Mesothelial cell of epicardium (in vitro differentiated cells): ENCODE measurements at regions not wholly inside any gene's neighbourhood (a gene's known extent, or its start where the extent isn't known, plus 50 kb on each side); places are given as distances from the start of the nearest gene placed in this dataset.

Experiments used
- DNase-seq, 2 experiments: peaks; one replicate each; pipeline ENCODE4 v3.0.0; 2021; ENCODE audit warnings: low spot score in 2 of 2; ENCODE audit not compliant: unreplicated experiment in 2 of 2
- H3K27ac Mint-ChIP-seq: 2 replicates; pipeline ENCODE4 v1.8.0; 2021; ENCODE audit warnings: mixed read lengths
- H3K27me3 Mint-ChIP-seq: 2 replicates; pipeline ENCODE4 v1.8.0; 2021; ENCODE audit warnings: low read depth, mixed read lengths
- H3K36me3 Mint-ChIP-seq: 2 replicates; pipeline ENCODE4 v1.8.0; 2021; ENCODE audit warnings: mixed read lengths
- H3K4me1 Mint-ChIP-seq: 2 replicates; pipeline ENCODE4 v1.8.0; 2021; ENCODE audit warnings: mixed read lengths
- H3K4me3 Mint-ChIP-seq: 2 replicates; pipeline ENCODE4 v1.8.0; 2021; ENCODE audit warnings: mild to moderate bottlenecking, moderate library complexity, mixed read lengths
- H3K9me3 Mint-ChIP-seq: 2 replicates; pipeline ENCODE4 v1.8.0; 2021; ENCODE audit warnings: mixed read lengths
- TF ChIP-seq, protein P1 (sequence below): fragments of 200-600 bp; sonication (generic); IDR thresholded peaks from one replicate; pipeline ENCODE4 v1.5.0; 2021; ENCODE audit warnings: antibody characterized with exemption; ENCODE audit not compliant: unreplicated experiment

DNA sequence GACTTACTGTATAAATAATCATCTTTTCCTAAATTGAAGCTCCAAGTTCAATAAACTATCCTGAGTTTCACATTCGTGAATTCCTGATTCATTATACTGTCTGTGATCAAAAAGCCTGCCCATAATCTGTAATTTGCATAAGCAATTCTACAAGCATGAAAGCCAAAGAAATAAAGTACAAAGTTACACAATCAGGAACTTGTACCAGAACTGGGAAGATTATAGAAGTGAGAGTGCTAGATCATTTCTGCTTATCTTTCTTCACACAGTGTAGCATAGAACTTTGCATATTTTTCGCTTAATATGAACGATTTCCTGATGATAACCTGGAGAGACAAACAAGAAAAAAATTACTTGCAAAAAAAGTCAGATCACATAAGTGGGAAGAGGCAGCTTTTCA is 308.2 kb downstream of the C12orf50 start:
- H3K9me3 Mint-ChIP-seq: peaks cover 24% of the 10 kb centered on the region
- TF ChIP-seq, protein P1, sequence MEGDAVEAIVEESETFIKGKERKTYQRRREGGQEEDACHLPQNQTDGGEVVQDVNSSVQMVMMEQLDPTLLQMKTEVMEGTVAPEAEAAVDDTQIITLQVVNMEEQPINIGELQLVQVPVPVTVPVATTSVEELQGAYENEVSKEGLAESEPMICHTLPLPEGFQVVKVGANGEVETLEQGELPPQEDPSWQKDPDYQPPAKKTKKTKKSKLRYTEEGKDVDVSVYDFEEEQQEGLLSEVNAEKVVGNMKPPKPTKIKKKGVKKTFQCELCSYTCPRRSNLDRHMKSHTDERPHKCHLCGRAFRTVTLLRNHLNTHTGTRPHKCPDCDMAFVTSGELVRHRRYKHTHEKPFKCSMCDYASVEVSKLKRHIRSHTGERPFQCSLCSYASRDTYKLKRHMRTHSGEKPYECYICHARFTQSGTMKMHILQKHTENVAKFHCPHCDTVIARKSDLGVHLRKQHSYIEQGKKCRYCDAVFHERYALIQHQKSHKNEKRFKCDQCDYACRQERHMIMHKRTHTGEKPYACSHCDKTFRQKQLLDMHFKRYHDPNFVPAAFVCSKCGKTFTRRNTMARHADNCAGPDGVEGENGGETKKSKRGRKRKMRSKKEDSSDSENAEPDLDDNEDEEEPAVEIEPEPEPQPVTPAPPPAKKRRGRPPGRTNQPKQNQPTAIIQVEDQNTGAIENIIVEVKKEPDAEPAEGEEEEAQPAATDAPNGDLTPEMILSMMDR: no peak
- no peaks in the 10 kb centered on the region for H3K4me1 Mint-ChIP-seq
- no peaks in the 10 kb centered on the region for H3K36me3 Mint-ChIP-seq
- H3K27me3 Mint-ChIP-seq: no peaks in the 10 kb centered on the region
- H3K4me3 Mint-ChIP-seq: no peak overlapping the region
- DNase-seq: no peak
- no peak overlapping the region for H3K27ac Mint-ChIP-seq

DNA sequence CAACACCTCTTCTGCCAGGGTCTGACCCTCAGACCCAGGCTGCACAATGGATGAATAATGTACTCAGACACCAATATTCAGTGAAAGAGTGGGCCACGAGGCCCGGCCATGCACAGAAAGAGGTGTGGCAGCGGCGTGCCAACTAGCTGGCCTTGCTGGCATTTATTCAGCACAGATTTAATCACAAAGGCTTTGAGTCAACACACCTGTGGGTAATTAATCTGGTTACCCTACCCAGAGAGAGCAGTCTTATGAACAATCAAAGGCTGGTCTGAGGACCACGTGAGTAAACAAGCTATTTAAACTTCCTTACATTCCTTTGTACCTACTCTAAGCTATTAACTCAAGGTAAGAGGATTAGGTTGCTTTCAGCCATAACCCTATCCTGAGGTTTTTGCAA is 324.8 kb downstream of the C12orf50 start:
- peaks cover 9% of the 10 kb centered on the region for H3K36me3 Mint-ChIP-seq
- TF ChIP-seq, protein P1: no peak
- no peaks in the 10 kb centered on the region for H3K4me1 Mint-ChIP-seq
- H3K4me3 Mint-ChIP-seq: no peak overlapping the region
- no peak overlapping the region for H3K27ac Mint-ChIP-seq
- peaks cover 48% of the 10 kb centered on the region for H3K9me3 Mint-ChIP-seq
- no peaks in the 10 kb centered on the region for H3K27me3 Mint-ChIP-seq
- DNase-seq: no peak

DNA sequence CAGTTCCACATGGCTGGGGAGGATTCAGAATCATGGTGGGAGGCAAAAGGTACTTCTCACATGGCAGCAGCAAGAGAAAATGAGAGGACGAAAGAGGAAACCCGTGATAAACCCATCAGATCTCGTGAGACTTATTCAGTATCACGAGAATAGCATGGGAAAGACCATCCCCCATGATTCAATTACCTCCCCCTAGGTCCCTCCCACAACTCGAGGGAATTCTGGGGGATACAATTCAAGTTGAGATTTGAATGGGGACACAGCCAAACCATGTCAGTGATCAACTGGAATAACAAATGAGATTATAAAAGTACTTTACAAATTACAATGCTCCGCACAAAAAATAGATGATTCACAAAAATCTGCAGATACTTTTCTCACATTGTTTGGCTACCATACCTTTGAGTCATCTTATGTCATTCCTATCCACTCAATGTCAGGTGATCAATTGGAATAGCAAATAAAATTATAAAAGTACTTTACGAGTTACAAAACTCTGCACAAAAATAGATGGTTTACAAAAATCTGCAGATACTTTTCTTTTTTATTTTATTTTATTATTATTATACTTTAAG is 338.9 kb downstream of the C12orf50 start:
- Mint-ChIP-seq H3K4me3 (no peak overlapping the region), H3K27ac (no peak overlapping the region), H3K27me3 (no peaks in the 10 kb centered on the region), H3K4me1 (peaks cover 15% of the 10 kb centered on the region), H3K36me3 (no peaks in the 10 kb centered on the region), H3K9me3 (peaks cover 7% of the 10 kb centered on the region)
- no peak for DNase-seq
- TF ChIP-seq, protein P1: no peak

- H3K27ac Mint-ChIP-seq: no peak overlapping the region
- TF ChIP-seq, protein P1: no peak
- H3K4me1 Mint-ChIP-seq: peaks cover 15% of the 10 kb centered on the region
- peaks cover 7% of the 10 kb centered on the region for H3K9me3 Mint-ChIP-seq
- H3K4me3 Mint-ChIP-seq: no peak overlapping the region
- no peak for DNase-seq
- no peaks in the 10 kb centered on the region for H3K36me3 Mint-ChIP-seq
- H3K27me3 Mint-ChIP-seq: no peaks in the 10 kb centered on the region
Observed at GRCh38 chr12:87689196-87689595, 340.0 kb downstream of the C12orf50 start.

DNA sequence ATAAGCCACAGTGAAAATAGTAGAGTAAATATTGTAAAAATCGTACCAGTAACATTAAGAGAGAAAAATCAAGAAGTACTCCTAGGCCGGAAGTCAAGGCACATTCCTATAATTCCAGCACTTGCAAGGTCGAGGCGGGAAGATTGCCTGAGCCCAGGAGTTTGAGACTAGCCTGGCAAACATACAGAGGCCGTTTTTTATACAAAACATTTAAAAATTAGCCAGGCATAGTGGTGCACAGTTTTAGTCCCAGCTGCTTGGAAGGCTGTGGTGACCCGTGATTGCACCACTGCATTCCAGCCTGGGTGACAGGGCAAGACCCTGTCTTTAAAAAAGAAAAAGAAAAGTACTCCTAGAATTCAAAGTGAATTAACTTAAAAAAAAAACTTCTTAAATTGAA is 341.8 kb downstream of the C12orf50 start:
- no peak for DNase-seq
- H3K4me1 Mint-ChIP-seq: peaks cover 15% of the 10 kb centered on the region
- H3K36me3 Mint-ChIP-seq: no peaks in the 10 kb centered on the region
- H3K9me3 Mint-ChIP-seq: peaks cover 4% of the 10 kb centered on the region
- H3K4me3 Mint-ChIP-seq: no peak overlapping the region
- peak overlapping the region; percentile 80 for H3K27ac Mint-ChIP-seq
- TF ChIP-seq, protein P1: no peak
- H3K27me3 Mint-ChIP-seq: no peaks in the 10 kb centered on the region

DNA sequence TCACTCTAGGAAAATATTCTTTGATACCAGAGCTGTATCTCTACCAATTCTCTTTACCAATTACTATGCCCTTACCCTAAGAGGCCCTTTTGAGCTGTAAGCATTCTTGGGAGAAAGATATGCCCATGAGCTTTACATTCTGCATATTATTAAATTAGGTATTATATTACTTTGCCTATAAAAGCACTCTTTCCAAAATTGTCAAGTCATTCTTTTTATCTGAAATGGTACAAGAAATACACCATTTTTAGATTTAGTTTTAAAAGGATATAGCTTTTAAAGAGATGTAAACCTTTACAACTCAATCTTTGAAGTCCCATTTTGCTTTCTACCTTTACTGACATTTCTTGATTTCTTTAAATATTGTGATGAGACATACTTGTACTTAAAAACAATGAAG is 343.5 kb downstream of the C12orf50 start:
- Mint-ChIP-seq H3K9me3 (peaks cover 4% of the 10 kb centered on the region), H3K27ac (peak overlapping the region; percentile 50), H3K4me1 (peaks cover 13% of the 10 kb centered on the region), H3K4me3 (no peak overlapping the region), H3K27me3 (no peaks in the 10 kb centered on the region), H3K36me3 (no peaks in the 10 kb centered on the region)
- TF ChIP-seq, protein P1: no peak
- no peak for DNase-seq
